Middle frontal gyrus (tissue), 1 donor: ENCODE measurements at regions not wholly inside any gene's neighbourhood (a gene's known extent, or its start where the extent isn't known, plus 50 kb on each side); places are given as distances from the start of the nearest gene placed in this dataset.
"Not testable (repeated sequence)": the region's sequence is repeated elsewhere in the genome, so short reads cannot be mapped to it uniquely, and the experiment has no call there.

Experiments
- DNase-seq: peaks from one replicate; pipeline ENCODE4 v3.0.0-alpha.2; 2015; ENCODE audit warnings: low spot score; ENCODE audit errors: extremely low spot score

DNA sequence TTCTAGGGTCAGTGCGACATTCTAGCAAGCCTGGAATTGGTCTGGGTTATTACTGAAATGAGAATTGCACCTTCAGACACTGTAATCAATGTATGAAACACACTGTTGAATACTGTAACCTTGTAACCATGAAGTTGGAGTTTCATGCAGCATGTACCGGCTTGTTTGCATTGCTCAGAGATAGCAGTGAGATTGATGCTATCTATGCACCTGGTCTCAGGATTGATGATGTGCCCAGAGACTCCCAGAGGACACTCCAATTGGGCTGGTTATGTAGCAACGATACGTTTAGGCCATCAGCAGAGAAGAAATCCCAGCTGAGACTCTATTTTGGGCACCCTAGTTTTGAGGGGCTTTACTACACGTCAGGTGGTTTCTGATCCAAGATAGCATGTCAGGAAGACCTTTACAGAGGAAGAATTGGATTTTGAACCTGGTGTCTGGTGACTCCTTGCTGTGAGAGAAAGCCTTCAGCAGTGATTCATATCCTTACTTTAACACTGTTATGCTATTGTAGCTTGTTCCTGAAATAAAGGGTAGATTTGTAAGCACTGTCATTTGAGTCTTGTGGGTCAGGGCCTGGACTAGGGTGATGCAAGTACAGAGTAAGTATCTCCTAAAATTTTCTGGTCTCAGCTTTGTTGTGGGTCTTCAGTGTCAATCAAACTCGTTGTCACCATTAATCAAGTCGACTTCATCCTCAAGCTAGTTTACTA lies 305.1 kb upstream of the GULP1 start:
- no peak for DNase-seq

DNA sequence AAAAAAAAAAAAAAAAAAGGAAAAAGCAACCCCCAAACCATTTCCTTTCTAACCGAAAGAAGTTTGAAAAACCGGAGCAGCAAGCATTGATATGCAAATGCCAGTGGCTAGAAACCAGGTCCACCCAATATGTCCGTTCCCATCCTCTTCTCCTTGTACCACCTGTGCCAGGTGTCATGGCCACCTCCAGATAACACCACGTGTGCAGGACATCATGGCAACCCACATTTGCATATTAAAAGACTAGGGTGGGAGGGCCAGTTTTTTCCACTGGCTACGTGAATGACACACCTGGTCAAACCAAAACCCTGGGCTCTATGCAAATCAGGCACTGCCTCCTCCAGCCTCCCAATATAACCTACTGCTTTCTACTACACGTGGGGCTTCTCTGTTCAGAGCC lies 303.3 kb upstream of the GULP1 start:
- no peak for DNase-seq

DNA sequence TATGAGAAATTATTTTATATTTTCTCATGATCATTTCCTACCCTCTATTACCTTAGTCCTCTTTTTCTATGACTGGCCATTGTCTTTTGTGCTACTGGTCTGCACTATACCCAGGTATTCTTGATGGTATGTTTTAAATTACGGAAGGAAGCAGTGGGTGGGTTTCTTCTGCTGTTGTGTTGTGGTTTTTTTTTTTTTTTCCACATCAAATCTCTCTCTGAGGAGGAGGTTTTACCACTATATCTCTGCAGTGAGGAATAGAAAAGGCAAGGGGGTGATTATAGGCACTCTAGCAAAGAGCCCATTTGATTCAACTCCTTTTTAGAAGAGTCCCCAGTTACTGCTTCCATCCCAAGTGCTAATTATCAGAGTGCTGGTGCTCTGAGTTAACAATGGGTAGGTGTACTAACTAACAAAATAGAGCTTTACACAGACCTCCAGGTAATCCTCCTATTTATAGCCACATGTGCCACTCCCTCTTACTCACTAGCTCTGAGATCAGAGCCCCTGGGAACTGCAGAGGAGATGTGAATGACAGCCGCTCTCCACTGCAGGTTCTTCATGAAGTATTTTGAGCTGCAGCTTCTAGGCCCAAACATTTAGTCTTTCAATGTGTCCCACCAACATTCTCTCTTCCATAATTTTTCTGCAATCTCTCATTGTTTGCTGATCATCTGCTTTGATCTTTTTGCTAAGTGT lies 301.6 kb upstream of the GULP1 start:
- DNase-seq = no peak

DNA sequence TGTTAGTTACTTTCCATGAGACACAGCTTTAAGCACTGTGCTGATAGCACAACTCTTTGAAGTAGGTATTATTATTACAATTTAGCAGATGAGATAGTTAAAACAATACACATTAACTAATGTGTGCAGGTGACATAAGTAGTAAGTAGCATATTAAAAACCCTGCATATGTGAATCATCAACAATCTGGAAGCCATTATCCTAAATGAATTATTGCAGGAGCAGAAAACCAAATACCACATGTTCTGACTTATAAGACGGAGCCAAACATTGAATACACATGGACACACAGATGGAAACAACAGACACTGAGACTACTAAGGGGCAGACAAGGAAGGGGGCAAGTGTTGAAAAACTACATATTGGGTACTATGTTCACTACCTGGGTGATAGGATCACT lies 300.3 kb upstream of the GULP1 start:
- DNase-seq = no peak

DNA sequence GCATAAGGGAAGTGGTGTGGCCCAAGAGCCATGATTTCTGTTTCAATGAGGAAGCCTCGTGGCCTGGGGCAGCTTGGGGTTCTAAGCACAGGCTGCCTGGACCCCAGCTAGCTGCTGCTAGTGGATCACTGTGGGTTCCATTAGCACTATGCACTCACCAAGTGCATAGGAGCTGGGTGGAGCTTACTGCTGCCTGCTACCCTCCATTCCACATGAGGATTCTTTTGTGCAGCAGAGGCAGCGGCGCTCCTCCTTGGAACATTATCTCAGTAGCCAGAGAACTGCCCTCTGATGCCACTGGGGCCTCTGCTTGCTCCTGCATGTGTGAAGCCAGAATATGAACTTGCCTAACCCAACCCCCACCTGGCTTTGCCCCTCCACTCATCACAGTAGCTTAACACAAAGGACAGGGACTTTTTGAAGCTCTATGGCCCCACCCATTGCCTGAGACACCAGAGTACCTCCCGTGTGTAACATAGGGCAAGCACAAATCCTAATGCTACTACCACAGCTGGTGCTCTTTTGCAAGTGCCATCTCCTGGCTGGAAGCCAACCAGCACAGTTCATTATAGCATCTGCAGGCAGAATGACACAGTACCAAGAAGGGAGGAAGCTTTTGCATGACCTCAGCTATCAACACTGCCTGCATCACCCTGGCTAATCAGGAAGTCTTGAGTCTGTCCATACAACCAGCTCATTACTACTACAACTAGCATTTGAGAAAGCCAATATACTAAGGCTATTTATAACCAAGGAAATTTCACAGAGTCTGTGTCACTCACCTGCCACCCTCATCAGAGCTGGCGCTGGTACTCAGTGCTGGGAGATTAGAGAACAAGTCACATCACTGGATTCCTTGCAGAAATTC lies 297.0 kb upstream of the GULP1 start:
- DNase-seq = no peak

DNA sequence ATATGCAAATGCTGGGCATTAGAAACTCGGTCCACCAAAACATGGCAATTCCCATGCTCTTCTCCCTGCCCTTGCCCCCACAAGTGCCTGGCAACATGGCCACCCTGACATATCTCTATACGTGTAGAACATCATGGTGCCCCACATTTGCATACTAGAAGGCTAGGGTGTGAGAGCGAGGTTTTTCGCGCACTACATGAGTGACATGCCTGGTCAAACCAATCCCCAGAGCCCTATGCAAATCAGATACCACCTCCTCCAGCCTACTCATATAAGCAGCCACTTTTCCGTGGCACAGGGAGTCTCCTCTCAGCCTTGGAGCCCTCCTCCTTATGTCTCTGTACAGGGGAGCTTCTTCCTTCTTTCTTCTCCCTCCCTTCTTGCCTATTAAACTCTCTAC lies 296.1 kb upstream of the GULP1 start:
- DNase-seq = no peak

DNA sequence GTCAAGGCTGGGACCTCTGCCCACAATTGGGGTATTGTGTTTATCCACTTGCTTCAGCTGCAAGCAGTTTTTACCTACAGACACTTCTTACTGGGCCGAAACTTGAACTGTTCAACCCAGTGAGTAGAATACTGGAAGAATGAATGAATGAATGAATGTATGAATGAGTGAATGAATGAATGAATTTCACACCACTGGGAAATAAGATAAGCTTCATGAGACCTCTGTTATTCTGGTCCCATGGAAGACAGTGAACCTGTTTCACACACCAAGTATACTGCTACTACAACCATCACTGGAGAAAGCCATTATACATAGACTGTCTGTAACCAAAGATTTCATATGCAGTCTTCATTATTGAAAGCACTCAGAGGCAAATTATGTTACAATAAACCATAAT lies 295.0 kb upstream of the GULP1 start:
- no peak for DNase-seq

DNA sequence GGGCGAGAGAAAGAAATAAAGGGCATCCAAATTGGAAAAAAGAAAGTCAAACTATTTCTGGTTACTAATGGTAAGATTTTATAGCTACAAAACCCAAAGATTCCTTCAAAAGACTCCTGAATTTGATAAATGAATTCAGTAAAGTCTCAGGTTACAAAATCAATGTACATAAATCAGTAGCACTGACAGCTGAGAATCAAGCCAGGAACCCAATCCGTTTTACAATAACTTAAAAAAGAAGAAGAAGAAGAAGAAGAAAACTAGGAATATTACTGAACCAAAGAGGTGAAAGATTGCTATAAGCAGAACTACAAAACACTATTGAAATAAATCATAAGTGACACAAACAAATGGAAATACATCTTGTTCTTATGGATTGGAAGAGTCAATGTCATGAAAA lies 291.5 kb upstream of the GULP1 start:
- DNase-seq = no peak

DNA sequence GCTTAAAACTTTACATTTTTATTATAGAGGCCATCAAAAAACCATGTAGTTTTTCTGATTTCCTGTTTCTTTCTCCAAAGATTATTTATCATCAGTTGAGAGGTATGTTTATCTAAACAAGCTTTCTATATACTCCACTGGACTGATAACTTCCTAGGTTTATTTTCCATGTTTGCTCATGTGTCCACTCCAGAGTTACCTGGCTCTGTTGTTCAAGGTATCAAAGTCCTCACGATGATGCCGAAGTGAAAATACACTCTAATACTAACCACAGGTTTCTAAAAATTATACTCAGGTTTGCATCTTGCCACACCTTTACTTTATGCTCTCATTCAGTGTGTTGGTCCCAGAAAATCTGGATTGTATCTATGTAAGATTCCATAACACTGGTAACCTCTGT lies 287.9 kb upstream of the GULP1 start:
- no peak for DNase-seq

DNA sequence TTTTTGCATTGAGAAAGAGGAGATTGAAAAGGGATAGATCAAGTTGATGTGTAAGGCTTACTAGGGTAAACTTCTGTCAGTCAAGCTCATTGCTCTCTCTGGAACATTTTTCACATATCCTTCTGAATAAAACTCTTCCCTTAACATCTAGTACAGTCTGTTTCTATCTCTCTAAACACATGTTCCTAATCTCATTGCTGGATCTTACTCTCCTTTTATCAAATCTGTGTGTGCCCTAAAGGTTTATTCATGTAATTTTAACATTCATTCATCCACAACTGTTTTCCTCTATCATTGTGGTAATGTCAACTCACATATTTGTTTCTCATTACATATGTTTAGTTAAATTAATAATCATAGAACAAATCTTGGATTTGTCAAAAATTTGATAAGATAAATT lies 277.9 kb upstream of the GULP1 start:
- DNase-seq = no peak

DNA sequence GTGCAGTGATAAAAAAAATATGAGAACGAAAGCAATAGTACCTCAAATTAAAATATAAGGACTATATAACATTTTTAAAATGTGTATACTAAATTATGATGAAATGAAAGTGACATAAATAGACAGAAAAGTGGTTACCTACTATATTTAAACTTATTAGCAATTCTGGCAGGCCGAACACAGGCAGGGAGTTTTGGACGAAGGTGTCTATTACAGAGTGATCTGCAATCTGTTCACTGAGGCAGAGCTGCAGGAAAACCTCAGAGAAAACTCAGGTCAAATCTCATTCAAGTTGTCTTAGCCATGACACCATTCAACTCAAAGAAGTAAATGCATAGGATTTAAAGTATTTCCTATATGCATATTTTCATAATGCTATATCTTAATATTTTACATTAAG lies 274.8 kb upstream of the GULP1 start:
- DNase-seq = no peak

DNA sequence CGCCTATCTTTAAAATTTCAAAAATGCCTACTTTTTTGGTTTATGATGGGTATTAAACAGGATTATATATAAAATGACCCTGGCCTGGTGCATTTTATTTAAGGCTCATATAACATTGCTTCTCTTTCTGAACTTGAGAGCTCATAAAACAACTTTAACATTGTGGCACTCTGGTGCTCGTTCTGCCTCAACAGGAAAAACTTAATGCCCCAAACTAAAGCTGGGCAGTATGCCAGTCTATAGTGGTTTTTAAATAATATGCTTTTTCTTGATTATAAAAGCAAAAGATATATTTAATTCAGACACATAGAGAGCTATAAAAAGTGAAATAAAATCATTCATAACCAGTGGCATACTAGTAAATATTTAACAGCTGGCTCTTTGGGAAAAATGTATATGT lies 269.3 kb upstream of the GULP1 start:
- no peak for DNase-seq

DNA sequence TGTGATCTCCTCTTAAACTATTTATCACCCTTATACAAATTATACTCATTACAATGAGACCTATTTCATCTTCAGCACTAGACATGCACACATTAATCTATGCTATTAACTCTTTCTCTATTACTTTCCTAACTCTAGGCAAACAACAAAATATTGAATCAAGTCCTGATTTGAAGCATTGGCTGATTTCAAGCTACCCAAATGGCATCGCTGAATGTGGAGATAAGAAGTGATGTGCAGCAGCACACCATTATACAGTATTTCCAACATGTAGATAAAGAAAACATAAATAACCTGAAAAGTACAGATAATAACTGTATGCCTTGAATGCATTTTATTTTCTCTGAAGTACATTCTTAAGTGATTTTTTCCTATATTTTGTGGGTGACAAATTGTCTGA lies 268.6 kb upstream of the GULP1 start:
- no peak for DNase-seq

DNA sequence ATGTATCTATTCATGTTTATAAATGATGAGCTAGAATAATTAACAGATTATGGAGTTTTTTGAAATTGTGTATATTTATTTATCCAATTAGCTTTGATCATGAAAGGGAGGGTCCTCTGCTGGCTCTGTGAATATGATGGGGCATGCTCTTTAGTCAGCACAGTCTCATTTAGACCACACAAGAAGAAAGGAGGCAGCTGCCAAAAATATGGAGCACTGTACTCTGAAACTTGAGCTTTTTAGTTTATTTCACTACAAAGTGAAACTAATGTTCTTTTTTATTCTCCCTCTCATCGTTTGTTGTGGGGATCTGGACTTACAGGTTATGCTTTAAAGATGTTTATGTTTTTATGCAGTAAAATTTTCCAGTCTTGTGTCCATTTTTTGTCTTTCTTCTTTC lies 266.9 kb upstream of the GULP1 start:
- DNase-seq = no peak

DNA sequence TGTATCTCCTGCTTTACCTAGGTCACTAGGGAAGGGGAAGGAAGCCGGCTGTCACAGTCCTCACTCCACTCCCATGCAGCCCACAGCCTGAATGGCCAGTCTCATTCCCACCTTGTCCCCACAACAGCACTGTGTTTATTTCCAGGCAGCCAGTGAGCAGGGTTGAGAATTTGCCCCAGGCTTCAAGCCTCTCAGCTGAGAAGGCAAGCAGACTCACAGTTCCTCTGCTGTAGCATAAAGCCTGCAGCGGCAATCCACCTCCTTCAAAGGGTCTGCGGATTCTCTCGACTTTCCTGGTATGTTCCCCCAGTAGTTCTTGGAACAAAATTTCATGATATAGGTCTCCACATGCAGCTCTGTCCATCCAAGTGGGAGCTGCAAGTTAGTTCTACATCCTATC lies 262.9 kb upstream of the GULP1 start:
- DNase-seq = no peak

DNA sequence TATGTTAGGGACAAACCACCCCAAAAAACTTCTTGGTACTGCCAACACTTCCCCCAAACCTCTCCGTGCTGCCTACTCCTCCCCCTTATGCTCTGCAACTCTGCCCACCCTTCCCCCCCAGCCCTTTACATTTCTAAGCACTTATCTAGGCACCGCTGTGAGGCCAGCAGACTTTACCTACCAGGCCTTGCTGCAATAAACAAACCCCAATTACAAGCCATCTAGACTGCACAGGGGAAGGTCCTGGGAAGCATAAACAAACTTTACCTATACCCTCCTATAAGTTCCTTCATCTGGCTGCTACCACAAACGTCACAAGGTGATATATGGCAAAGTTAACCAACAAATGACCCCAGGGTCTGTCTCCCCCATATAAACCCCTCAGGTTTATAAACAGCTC lies 259.4 kb upstream of the GULP1 start:
- DNase-seq = no peak

DNA sequence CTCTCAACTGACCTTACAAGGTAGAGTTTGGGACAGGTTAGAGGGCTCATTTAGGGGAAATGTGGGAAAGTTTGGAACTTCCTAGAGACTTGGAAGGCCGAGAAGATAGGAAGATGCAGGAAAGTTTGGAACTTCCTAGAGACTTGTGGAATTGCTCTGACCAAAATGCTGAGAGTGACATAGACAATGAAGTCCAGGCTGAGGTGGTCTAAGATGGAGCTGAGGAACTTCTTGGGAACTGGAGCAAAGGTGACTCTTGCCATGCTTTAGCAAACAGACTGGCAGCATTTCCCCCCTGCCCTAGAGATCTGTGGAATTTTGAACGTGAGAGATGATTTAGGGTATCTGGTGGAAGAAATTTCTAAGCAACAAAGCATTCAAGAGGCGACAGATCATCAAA lies 258.9 kb upstream of the GULP1 start:
- DNase-seq = no peak

DNA sequence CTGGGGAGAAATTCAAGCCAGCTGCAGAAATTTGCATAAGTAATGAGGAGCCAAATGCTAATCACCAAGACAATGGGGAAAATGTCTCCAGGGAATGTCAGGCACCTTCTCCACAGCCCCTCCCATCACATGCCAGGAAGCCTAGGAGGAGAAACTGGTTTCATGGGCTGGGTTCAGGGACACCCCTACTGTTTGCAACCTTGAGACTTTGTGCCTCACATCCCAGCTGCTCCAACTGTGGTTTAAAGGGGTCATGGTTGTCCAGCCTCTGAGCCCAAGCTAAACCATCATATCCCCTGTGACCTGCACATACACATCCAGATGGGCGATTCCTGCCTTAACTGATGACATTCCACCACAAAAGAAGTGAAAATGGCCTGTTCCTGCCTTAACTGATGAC lies 258.4 kb upstream of the GULP1 start:
- not testable (repeated sequence) for DNase-seq

DNA sequence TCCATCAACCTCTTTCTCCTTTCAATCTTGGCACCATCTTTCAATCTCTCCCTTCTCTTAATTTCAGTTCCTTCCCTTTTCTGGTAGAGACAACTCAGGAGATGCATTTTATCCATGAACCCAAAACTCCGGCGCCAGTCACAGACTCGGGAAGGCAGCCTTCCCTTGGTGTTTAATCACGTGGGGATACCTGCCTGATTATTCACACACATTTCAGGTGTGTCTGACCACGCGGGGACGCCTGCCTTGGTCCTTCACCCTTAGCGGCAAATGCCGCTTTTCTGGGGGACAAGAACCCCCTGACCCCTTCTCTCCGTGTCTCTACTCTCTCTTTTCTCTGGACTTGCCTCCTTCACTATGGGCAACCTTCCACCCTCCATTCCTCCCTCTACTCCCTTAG lies 257.6 kb upstream of the GULP1 start:
- DNase-seq = not testable (repeated sequence)

DNA sequence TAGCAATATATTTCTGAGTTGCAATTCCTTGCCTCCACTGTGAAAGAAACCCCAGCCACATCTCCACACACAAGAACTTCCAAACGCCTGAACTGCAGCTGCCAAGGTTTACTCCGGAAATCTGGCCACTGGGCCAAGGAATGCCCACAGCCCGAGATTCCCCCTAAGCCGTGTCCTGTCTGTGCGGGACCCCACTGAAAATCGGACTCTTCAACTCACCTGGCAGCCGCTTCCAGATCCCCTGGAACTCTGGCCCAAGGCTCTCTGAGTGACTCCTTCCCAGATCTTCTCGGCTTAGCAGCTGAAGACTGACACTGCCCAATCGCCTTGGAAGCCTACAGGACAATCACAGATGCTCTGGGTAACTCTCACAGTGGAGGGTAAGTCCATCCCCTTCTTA lies 256.3 kb upstream of the GULP1 start:
- not testable (repeated sequence) for DNase-seq

DNA sequence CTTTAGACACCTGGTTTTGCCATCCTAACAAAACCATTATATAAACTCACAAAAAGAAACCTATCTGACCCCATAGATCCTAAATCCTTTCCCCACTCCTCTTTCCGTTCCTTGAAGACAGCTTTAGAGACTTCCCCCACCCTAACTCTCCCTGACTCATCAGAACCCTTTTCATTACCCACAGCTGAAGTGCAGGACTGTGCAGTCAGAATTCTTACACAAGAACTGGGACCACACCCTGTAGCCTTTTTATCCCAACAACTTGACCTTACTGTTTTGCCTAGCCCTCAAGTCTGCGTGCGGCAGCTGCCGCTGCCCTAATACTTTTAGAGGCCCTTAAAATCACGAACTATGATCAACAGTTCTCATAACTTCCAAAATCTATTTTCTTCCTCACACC lies 254.9 kb upstream of the GULP1 start:
- not testable (repeated sequence) for DNase-seq

DNA sequence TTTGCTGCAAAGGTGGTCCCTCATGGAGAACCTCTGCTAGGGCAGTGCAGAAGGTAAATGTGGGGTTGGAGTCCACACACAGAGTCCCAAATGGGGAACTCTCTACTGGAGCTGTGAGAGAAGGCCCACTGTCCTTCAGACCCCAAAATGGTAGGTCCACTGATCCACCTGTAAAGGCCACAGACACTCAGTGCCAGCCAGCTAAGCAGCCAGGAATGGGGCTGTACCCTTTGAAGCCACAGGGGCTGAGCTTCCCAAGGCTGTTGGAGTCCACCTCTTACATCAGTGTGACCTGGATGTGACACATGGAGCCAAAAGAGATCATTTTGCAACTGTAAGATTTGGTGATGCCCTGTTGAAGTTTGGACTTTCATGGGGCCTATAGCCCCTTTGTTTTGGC lies 252.4 kb upstream of the GULP1 start:
- no peak for DNase-seq
